ENCODE measurements at regions not wholly inside any gene's neighbourhood (a gene's known extent, or its start where the extent isn't known, plus 50 kb on each side); places are given as distances from the start of the nearest gene placed in this dataset.

GRCh38 chr13:55402870-55403269 is 1737.8 kb upstream of the PRR20A start:
- no peak for DNase-seq (ENCODE audit: low read depth in 4 of 4, low spot score in 3 of 4)

DNA sequence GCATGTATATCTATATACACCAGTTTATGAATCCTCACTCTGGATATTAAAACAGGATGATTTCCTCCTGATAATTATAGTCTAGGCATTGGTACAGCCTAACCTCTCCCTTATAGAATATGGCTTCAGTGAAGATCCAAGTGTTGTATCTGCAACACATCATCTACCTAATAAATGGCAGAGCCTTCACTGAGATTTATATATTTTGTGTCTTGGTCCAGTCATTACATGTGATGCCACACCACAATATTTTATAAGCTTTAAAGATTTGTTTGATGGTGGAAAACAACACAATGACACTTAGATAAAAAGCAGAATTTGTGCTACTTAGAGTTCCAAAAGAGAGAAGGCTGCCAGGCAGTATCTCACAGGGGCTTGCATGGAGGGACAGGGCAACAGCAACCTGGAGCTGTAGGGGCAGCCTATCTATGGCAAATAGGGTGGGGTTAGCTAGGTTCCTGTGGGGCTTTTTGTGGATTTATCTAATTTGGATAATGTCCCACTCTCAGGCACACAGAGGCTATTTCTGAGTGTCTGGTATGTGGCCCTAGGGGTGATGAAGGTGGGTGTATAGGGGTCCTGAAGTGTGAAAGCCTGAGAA is 1736.7 kb upstream of the PRR20A start:
- no peak for DNase-seq (ENCODE audit: low read depth in 4 of 4, low spot score in 3 of 4)

DNA sequence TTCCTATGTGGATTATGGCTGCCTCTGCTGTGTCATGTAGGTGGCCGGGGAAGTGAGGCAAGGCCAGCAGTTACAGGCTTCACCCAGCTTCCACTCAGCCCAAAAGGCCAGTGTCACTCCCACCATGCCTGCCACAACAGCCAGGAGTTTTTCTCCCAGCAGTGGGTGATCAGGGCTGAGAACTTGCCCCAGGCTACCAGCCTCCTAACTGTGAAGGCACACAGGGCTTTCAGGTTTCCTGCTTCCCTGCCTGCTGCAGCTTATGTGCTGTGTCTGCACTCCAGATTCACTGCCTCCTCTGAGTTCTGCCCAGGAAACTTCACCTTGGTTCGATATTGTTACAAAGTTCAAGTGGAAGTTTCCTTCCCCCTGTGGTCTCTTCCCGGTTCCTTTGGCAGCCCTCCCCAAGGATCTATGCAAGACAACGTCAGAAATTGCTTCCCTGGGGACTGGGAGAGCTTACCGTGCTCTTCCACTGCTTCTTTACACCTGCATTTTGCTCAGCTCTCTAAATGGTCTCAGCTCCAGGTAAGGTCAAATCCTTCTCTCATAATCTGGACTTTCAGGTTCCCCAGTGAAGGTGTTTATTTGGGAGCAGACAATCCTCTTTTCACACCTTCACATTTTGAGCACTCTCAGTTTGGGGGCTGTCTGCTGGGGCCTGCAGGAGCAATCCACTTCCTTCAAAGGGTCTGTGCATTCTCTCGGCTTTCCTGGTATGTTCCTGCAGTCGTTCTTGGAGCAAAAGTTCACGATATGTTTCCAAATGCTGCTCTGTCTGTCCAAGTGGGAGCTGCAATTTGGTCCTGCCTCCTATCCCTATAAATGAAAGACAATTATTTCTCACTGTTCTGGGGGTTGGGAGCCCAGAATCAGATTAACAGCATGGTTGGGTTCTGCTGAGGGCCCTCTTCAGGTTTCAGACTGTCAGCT is 1730.1 kb upstream of the PRR20A start:
- no peak for DNase-seq (ENCODE audit: low read depth in 4 of 4, low spot score in 3 of 4)

DNA sequence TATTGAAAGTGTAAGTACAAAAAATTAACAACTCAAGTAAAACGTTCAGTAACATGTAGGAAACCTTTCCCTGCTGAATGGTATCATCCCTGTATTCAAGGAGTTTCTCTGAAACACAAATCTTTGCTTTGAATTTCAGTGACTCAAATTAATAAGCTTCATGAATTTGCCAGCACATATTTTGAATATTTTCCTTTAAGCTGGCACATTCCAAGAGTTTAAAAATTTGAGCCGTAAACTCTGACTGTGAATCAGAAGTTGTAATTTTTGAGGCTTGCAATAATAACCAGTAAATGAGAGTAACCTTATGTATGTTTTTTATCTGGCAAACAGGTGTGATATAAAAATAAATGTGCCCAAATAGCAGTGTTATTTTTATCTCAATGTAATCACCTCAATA is 1722.6 kb upstream of the PRR20A start:
- DNase-seq (ENCODE audit: low read depth in 4 of 4, low spot score in 3 of 4): no peak

GRCh38 chr13:55432814-55433213 is 1707.9 kb upstream of the PRR20A start:
- no peak for DNase-seq (ENCODE audit: low read depth in 4 of 4, low spot score in 3 of 4)

- DNase-seq (ENCODE audit: low read depth in 4 of 4, low spot score in 3 of 4): no peak
Measured at GRCh38 chr13:55437162-55437561, 1703.6 kb upstream of the PRR20A start.

DNA sequence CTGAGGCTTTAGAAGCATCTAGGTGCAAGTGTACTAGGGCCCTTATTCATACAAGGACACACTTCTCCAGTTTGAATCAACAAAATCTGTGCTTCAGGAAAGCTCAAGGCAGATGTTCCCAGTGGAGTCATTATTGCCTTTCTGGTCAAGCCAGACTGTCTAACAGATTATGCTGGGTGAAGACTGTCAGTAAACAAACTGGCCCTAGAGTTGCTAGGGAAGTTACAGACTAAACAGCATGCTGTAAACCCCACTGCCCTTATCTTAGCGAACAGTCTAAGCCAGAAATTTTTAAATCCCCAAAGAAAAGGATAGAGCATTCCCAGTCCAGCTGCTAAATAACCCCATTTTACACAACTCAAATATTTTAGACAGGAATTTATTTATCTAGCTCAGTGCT is 1701.3 kb upstream of the PRR20A start:
- DNase-seq (ENCODE audit: low read depth in 4 of 4, low spot score in 3 of 4): peak in 3 of 4 donors; percentile 0 to 2 (median 1)

- DNase-seq (ENCODE audit: low read depth in 4 of 4, low spot score in 3 of 4): no peak
Measured at GRCh38 chr13:55440465-55441085, 1700.1 kb upstream of the PRR20A start.

- DNase-seq (ENCODE audit: low read depth in 4 of 4, low spot score in 3 of 4): no peak
Measured at GRCh38 chr13:55464222-55464621, 1676.5 kb upstream of the PRR20A start.

GRCh38 chr13:55467476-55467875 is 1673.2 kb upstream of the PRR20A start:
- no peak for DNase-seq (ENCODE audit: low read depth in 4 of 4, low spot score in 3 of 4)

GRCh38 chr13:55483626-55484158 is 1657.0 kb upstream of the PRR20A start:
- DNase-seq (ENCODE audit: low read depth in 4 of 4, low spot score in 3 of 4): no peak

- no peak for DNase-seq (ENCODE audit: low read depth in 4 of 4, low spot score in 3 of 4)
Measured at GRCh38 chr13:55493297-55493696, 1647.4 kb upstream of the PRR20A start.

DNA sequence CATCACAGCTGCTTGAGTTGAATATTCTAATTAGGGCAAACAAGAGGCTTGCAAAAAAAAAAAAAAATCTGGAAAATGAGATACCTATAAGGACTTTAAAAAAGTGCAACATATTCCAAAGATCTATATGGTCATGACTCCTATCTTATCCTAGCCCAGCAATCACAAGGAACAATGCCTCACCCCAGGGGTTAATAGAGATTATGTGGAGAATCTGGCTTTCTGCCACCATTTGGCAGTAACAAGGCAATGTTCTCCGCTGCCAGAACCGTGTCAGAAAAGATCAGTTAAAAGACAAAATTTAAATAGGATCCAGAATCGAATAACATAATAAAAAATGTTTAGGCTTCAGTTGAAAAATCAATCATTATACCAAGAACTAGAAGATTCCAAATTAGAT is 1643.2 kb upstream of the PRR20A start:
- DNase-seq (ENCODE audit: low read depth in 4 of 4, low spot score in 3 of 4): no peak

DNA sequence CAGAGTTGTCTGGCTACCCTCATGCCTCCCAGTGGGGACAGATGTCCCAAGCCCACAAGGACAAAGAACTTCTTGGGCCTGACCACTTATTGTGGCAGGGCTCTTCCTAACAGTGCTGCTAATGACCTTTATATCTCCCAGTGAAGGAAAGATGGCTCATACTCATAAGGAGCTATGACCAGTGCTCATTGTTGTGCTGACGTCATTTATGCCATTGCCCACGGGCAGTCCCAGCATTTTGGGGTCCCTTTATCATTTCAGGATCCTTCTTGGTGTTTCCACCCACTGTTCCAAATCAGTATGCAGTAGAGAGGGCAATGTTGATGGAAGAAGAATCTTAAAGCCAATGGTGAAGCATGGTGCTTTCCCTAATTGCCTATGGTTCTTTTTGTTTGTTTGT is 1640.0 kb upstream of the PRR20A start:
- no peak for DNase-seq (ENCODE audit: low read depth in 4 of 4, low spot score in 3 of 4)

DNA sequence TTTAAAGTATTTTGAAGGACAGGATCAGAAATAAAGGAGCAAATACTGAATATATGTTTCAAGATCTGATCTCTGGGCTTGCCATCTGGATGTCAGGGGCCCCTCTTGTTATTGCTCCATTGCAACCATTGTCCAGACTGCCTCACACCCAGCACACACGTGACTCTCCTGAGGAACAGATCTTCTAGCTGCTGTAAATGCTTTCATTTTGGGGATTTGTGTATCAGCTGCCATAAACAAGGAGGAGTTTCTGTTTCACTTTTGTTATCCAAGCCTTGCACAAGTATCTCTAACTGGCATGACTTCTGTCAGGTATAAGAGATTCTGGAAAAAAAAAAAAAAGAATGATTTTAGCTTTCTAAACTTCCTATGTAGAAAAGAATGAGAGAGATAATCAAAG is 1624.1 kb upstream of the PRR20A start:
- DNase-seq (ENCODE audit: low read depth in 4 of 4, low spot score in 3 of 4): no peak

- DNase-seq (ENCODE audit: low read depth in 4 of 4, low spot score in 3 of 4): no peak
Measured at GRCh38 chr13:55517312-55517711, 1623.4 kb upstream of the PRR20A start.

DNA sequence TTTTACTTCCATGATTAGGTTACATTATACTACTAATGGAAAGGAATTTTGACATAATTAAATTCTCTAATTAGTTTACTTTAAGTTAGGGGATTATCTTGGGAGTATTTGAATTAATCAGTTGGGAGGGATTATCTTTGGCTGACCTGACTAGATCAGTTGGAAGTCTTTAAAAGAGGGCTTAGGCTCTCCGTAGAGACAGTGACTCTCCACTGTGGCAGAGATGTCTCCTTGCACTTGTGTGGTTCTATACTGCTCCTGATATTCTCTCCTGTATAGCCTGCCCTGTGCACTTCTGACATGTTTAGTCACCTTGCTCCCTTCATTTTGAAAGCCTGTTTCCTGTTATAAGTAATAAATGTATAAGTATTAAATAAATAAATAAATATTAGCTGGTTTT is 1612.3 kb upstream of the PRR20A start:
- no peak for DNase-seq (ENCODE audit: low read depth in 4 of 4, low spot score in 3 of 4)

- DNase-seq (ENCODE audit: low read depth in 4 of 4, low spot score in 3 of 4): no peak
Measured at GRCh38 chr13:55534306-55534705, 1606.4 kb upstream of the PRR20A start.

- no peak for DNase-seq (ENCODE audit: low read depth in 4 of 4, low spot score in 3 of 4)
Measured at GRCh38 chr13:55538424-55538823, 1602.3 kb upstream of the PRR20A start.

- DNase-seq (ENCODE audit: low read depth in 4 of 4, low spot score in 3 of 4): no peak
Measured at GRCh38 chr13:55543053-55543452, 1597.7 kb upstream of the PRR20A start.

- no peak for DNase-seq (ENCODE audit: low read depth in 4 of 4, low spot score in 3 of 4)
Measured at GRCh38 chr13:55550624-55551023, 1590.1 kb upstream of the PRR20A start.

Measured in left renal pelvis (tissue), 4 donors.